ENCODE measurements at regions not wholly inside any gene's neighbourhood (a gene's known extent, or its start where the extent isn't known, plus 50 kb on each side); places are given as distances from the start of the nearest gene placed in this dataset.

GRCh38 chr5:58200451-58200850, 259.4 kb downstream of the PLK2 start:
- Histone ChIP-seq H3K79me2 (ENCODE audit: low read depth) (no peaks in the 10 kb centered on the region), H3K4me3 (no peak overlapping the region), H3K9ac (no peak overlapping the region), H3K9me3 (ENCODE audit: low read depth) (no peaks in the 10 kb centered on the region), H2AFZ (replicated peaks) (no peak overlapping the region), H4K20me1 (ENCODE audit: low read depth) (no peaks in the 10 kb centered on the region), H3K4me2 (no peak overlapping the region), H3K36me3 (no peaks in the 10 kb centered on the region), H3F3A (ENCODE audit: low read depth) (no peaks in the 10 kb centered on the region), H3K27me3 (no peaks in the 10 kb centered on the region), H3K4me1 (no peaks in the 10 kb centered on the region), H3K27ac (no peak overlapping the region)
- Mint-ChIP-seq H3K4me1 (no peaks in the 10 kb centered on the region), H3K9me3 (peaks cover 10% of the 10 kb centered on the region), H3K36me3 (no peaks in the 10 kb centered on the region), H3K27me3 (ENCODE audit: insufficient read depth, low read depth) (peaks cover 2% of the 10 kb centered on the region), H3K4me3 (no peak overlapping the region), H3K27ac (no peak overlapping the region)
- TF ChIP-seq EZH2 (IDR thresholded peaks at IDR 0.05), result no peak
- TF ChIP-seq, protein P1, sequence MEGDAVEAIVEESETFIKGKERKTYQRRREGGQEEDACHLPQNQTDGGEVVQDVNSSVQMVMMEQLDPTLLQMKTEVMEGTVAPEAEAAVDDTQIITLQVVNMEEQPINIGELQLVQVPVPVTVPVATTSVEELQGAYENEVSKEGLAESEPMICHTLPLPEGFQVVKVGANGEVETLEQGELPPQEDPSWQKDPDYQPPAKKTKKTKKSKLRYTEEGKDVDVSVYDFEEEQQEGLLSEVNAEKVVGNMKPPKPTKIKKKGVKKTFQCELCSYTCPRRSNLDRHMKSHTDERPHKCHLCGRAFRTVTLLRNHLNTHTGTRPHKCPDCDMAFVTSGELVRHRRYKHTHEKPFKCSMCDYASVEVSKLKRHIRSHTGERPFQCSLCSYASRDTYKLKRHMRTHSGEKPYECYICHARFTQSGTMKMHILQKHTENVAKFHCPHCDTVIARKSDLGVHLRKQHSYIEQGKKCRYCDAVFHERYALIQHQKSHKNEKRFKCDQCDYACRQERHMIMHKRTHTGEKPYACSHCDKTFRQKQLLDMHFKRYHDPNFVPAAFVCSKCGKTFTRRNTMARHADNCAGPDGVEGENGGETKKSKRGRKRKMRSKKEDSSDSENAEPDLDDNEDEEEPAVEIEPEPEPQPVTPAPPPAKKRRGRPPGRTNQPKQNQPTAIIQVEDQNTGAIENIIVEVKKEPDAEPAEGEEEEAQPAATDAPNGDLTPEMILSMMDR (IDR thresholded peaks at IDR 0.05), result no peak
- TF ChIP-seq EZH2phosphoT487 (IDR thresholded peaks at IDR 0.05), result no peak
- no peak for DNase-seq (ENCODE audit: low spot score)

GRCh38 chr5:58199087-58199486, 260.8 kb downstream of the PLK2 start:
- Histone ChIP-seq H3K4me3 (no peak overlapping the region), H2AFZ (replicated peaks) (no peak overlapping the region), H4K20me1 (ENCODE audit: low read depth) (no peaks in the 10 kb centered on the region), H3K9me3 (ENCODE audit: low read depth) (no peaks in the 10 kb centered on the region), H3K4me2 (no peak overlapping the region), H3F3A (ENCODE audit: low read depth) (no peaks in the 10 kb centered on the region), H3K4me1 (no peaks in the 10 kb centered on the region), H3K27ac (no peak overlapping the region), H3K27me3 (no peaks in the 10 kb centered on the region), H3K9ac (no peak overlapping the region), H3K36me3 (no peaks in the 10 kb centered on the region), H3K79me2 (ENCODE audit: low read depth) (no peaks in the 10 kb centered on the region)
- TF ChIP-seq EZH2phosphoT487 (IDR thresholded peaks at IDR 0.05) (no peak), EZH2 (IDR thresholded peaks at IDR 0.05) (no peak)
- TF ChIP-seq, protein P1 (IDR thresholded peaks at IDR 0.05), result no peak
- Mint-ChIP-seq H3K36me3 (no peaks in the 10 kb centered on the region), H3K27me3 (ENCODE audit: insufficient read depth, low read depth) (peaks cover 2% of the 10 kb centered on the region), H3K4me1 (no peaks in the 10 kb centered on the region), H3K4me3 (no peak overlapping the region), H3K9me3 (peaks cover 10% of the 10 kb centered on the region), H3K27ac (no peak overlapping the region)
- no peak for DNase-seq (ENCODE audit: low spot score)

DNA sequence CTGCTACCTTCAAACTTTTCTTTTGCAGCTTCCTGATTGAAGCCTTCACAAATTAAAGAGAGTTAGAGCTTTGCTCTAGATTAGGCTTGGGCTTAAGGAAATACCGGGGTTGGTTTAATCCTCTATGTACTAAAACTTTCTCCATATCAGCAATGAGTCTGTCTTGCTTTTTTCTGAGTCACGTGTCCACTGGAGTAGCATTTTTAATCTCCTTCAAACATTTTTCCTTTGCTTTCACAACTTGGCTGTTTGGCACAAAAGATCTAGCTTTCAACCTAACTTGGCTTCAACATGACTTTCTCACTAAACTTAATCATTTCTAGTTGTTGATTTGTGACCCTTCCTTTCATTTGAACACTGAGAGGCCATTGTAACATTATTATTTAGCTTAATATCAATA, 261.6 kb downstream of the PLK2 start:
- Mint-ChIP-seq H3K4me1 (no peaks in the 10 kb centered on the region), H3K4me3 (no peak overlapping the region), H3K27me3 (ENCODE audit: insufficient read depth, low read depth) (peaks cover 2% of the 10 kb centered on the region), H3K36me3 (no peaks in the 10 kb centered on the region), H3K9me3 (peaks cover 10% of the 10 kb centered on the region), H3K27ac (no peak overlapping the region)
- Histone ChIP-seq H2AFZ (replicated peaks) (no peak overlapping the region), H3K36me3 (no peaks in the 10 kb centered on the region), H3K27ac (no peak overlapping the region), H4K20me1 (ENCODE audit: low read depth) (no peaks in the 10 kb centered on the region), H3K27me3 (no peaks in the 10 kb centered on the region), H3F3A (ENCODE audit: low read depth) (no peaks in the 10 kb centered on the region), H3K9me3 (ENCODE audit: low read depth) (no peaks in the 10 kb centered on the region), H3K79me2 (ENCODE audit: low read depth) (no peaks in the 10 kb centered on the region), H3K4me2 (no peak overlapping the region), H3K9ac (no peak overlapping the region), H3K4me3 (no peak overlapping the region), H3K4me1 (no peaks in the 10 kb centered on the region)
- no peak for DNase-seq (ENCODE audit: low spot score)
- no peak for TF ChIP-seq EZH2 (IDR thresholded peaks at IDR 0.05)
- TF ChIP-seq, protein P1 (IDR thresholded peaks at IDR 0.05), result no peak
- TF ChIP-seq EZH2phosphoT487 (IDR thresholded peaks at IDR 0.05), result no peak
